T-helper 17 cell (primary cell): ENCODE measurements at regions not wholly inside any gene's neighbourhood (a gene's known extent, or its start where the extent isn't known, plus 50 kb on each side); places are given as distances from the start of the nearest gene placed in this dataset.

Experiments used
- ATAC-seq: fragments of 150-1000 bp; cut with Tn5 transposase; 2 replicates; pipeline ENCODE4 v1.10.0; 2021; ENCODE audit warnings: mild to moderate bottlenecking, moderate library complexity
- DNase-seq, 3 donors: peaks; one replicate each; pipeline versions ENCODE4 v3.0.0 to v3.0.0-alpha.2; 2020 to 2021
- H3K9me3 ChIP-seq: one replicate; pipeline ENCODE4 v1.7.0; 2013; ENCODE audit warnings: low read length, mild to moderate bottlenecking; ENCODE audit not compliant: control insufficient read depth, poor library complexity, severe bottlenecking
- H3K27ac Mint-ChIP-seq: one replicate; pipeline ENCODE4 v1.8.0; 2022; ENCODE audit warnings: mild to moderate bottlenecking, moderate library complexity, mixed read lengths
- H3K27me3 Mint-ChIP-seq: one replicate; pipeline ENCODE4 v1.8.0; 2022; ENCODE audit warnings: mixed read lengths
- H3K36me3 Mint-ChIP-seq: one replicate; pipeline ENCODE4 v1.8.0; 2022; ENCODE audit warnings: low read depth, mixed read lengths
- H3K4me1 Mint-ChIP-seq: one replicate; pipeline ENCODE4 v1.8.0; 2022; ENCODE audit warnings: mild to moderate bottlenecking, mixed read lengths
- H3K4me3 Mint-ChIP-seq: one replicate; pipeline ENCODE4 v1.8.0; 2022; ENCODE audit warnings: mild to moderate bottlenecking, moderate library complexity, mixed read lengths

DNA sequence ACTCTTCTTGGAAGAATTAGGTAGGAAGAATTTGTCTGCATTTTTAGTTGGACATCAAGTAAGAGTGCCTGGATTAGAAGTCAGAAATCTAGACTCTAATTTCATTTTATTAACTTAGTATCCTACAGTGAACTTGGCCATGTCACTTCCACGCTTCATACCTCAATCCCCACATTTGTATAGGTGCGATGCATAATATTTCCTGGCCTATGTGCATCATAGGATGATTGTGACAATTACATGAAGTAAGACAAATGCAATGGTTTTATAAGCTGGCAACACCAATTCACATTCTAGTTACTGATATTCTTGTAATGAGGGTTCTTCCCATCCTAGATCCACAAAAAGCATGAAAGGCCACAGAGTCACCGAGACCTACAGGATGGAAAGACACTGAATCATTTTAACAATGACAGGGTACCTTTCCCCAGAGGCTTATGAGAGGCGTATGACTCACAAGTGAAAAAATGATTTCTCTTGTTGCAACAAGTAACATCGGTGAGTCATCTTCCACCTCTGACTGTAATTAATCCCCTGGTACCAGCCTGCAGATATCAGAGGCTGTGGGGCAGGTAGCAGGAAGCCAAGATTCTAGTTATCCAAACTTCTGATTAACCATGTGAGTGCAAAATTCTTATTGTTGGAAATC is 56.0 kb upstream of the OR5AK2 start:
- Mint-ChIP-seq H3K27me3 (no peaks in the 10 kb centered on the region), H3K27ac (no peak overlapping the region), H3K4me1 (no peaks in the 10 kb centered on the region), H3K4me3 (no peak overlapping the region), H3K36me3 (no peaks in the 10 kb centered on the region)
- no peaks in the 10 kb centered on the region for H3K9me3 ChIP-seq
- DNase-seq (no peak), ATAC-seq (no peak)

DNA sequence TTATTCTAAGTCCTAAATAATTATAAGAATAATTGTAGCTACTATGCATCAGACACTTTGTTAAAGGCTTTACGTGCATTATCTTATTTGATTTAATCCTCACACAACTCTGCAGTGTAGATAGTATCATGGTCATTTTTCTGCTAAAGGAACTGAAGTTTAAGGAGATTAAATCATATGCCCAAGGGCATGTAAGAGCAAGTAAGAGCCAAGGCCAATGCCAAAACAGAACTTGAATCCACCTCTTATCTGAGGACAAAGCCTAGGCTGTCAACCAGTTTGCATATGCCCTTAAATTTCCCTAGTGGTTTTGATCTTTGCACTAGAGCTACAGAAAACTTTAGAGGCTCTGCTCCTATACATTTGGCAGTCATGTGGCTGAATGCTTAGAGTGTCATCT is 65.6 kb upstream of the OR5AK2 start:
- ATAC-seq, result no peak

DNA sequence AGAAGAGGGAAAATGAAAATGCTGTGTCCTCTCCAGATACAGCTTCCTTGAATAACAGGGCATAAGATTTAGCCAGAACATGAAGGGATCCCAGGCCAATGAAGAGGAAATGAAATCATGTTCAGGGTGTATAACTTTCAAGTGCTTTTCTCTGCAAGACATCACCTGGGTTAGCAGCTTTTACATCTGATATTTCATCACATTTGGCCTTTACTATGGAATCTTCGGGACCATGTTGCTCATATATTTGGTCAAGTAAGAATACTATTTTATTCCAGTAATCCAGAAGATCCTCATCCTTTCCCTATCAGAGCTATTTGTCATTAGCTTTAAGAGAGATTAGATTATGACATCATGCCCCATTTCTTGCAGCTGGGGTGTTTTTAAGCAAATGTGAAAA is 66.3 kb upstream of the OR5AK2 start:
- no peak for DNase-seq
- Mint-ChIP-seq H3K4me3 (no peak overlapping the region), H3K27ac (no peak overlapping the region), H3K36me3 (no peaks in the 10 kb centered on the region), H3K4me1 (no peaks in the 10 kb centered on the region), H3K27me3 (no peaks in the 10 kb centered on the region)
- no peaks in the 10 kb centered on the region for H3K9me3 ChIP-seq
- ATAC-seq, result no peak

More for the DNA sequence above, 65.6 kb upstream of the OR5AK2 start:
- H3K4me3 Mint-ChIP-seq, result no peak overlapping the region
- H3K27me3 Mint-ChIP-seq, result no peaks in the 10 kb centered on the region
- no peaks in the 10 kb centered on the region for H3K4me1 Mint-ChIP-seq
- H3K36me3 Mint-ChIP-seq, result no peaks in the 10 kb centered on the region
- H3K9me3 ChIP-seq, result no peaks in the 10 kb centered on the region
- no peak overlapping the region for H3K27ac Mint-ChIP-seq
- no peak for DNase-seq

DNA sequence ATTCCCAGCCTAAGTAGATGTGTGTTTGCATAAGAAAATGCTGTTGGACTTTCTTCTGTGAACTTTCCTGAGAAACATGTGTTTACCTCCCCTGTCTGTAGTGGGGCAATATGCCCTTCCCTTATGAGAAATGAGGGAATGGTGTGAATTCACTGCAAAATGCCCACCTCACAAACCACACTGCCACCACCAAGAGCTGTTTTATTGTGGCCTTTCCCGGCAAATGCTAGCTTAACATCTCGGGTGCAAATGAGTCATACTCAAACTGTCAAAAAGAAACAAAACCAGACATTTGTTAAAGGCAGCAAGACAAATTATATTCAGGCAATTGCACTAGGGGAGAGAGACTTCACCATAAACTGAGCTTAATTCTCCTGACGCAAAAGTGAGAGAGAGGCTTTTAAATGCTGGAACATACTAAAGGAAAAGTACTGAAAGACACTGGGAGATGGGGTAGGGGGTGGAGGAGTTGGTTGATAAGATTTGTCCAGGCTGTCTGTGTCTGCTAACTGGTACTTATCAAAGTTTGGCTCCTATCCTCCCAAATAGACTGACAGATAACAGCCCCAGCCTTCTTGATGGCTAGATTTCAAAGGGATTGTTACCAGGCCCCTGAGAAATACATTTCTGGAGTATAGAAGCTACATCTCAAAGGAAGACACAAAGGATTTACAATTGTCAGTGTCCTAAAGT is 70.9 kb upstream of the OR5AK2 start:
- H3K4me3 Mint-ChIP-seq, result no peak overlapping the region
- H3K27me3 Mint-ChIP-seq, result no peaks in the 10 kb centered on the region
- no peaks in the 10 kb centered on the region for H3K36me3 Mint-ChIP-seq
- H3K27ac Mint-ChIP-seq, result no peak overlapping the region
- H3K4me1 Mint-ChIP-seq, result no peaks in the 10 kb centered on the region
- ATAC-seq, result no peak
- no peak for DNase-seq
- no peaks in the 10 kb centered on the region for H3K9me3 ChIP-seq

DNA sequence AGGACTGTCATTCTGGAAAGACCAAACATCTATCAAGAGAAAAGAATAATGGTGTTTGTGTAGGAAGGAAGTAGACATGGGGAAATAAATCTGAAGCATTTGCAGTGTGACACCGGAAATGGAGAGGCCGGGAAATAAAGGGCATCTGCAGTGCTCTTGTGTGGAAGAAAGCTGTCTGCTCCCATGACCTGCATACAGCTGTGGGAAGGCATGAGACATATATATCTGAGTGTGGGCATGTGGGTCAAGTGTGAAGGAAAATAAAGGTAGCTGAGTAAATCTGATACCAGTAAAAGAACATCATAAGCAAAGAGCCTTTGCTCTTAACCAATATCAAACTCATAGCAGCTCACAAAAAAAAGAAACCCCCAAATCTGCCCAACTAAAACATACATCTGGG is 72.1 kb upstream of the OR5AK2 start:
- no peaks in the 10 kb centered on the region for H3K4me1 Mint-ChIP-seq
- no peak overlapping the region for H3K4me3 Mint-ChIP-seq
- no peaks in the 10 kb centered on the region for H3K9me3 ChIP-seq
- no peaks in the 10 kb centered on the region for H3K36me3 Mint-ChIP-seq
- DNase-seq (no peak), ATAC-seq (no peak)
- no peaks in the 10 kb centered on the region for H3K27me3 Mint-ChIP-seq
- H3K27ac Mint-ChIP-seq, result no peak overlapping the region

DNA sequence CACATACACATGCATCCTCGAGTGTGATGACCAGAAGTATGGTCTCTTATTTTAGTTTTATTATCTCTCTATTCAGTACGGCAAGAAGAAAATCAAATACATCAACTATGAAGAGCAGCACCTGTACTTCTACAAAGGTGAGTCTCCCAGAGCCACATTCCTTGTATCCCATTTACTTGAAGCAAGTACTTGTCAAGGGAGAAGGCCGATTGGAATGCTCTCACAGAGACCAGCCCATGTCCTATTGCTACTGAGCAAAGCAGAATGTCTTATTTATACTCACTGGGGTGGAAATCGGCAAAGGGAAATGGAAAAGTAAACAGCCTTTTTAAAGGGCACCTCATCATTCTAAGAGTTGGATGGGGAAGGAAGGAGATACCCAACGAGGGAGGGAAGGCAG is 72.6 kb upstream of the OR5AK2 start:
- no peaks in the 10 kb centered on the region for H3K36me3 Mint-ChIP-seq
- no peaks in the 10 kb centered on the region for H3K9me3 ChIP-seq
- DNase-seq (no peak), ATAC-seq (no peak)
- no peak overlapping the region for H3K4me3 Mint-ChIP-seq
- H3K27me3 Mint-ChIP-seq, result no peaks in the 10 kb centered on the region
- H3K4me1 Mint-ChIP-seq, result no peaks in the 10 kb centered on the region
- H3K27ac Mint-ChIP-seq, result no peak overlapping the region

DNA sequence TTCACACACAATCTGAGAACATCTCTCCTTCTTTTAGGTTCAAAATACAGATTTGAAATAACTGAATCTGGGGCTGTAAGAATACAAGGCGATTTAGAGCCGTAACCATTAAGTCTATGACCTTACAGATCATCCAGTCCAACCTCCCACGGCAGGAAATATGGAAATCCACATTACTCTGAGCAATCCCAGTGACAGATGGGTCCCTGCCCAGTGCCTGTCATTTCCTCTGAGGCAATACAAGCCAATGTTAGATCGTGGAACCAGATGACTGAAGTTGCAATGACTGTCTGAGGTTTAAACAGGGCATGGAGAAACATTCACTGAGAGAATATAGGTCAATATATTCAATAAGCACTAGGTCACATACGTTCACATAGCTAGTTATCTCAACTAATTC is 77.4 kb upstream of the OR5AK2 start:
- DNase-seq, result no peak
- no peaks in the 10 kb centered on the region for H3K27me3 Mint-ChIP-seq
- H3K9me3 ChIP-seq, result peaks cover 3% of the 10 kb centered on the region
- no peak for ATAC-seq
- no peak overlapping the region for H3K4me3 Mint-ChIP-seq
- no peaks in the 10 kb centered on the region for H3K36me3 Mint-ChIP-seq
- no peaks in the 10 kb centered on the region for H3K4me1 Mint-ChIP-seq
- no peak overlapping the region for H3K27ac Mint-ChIP-seq

DNA sequence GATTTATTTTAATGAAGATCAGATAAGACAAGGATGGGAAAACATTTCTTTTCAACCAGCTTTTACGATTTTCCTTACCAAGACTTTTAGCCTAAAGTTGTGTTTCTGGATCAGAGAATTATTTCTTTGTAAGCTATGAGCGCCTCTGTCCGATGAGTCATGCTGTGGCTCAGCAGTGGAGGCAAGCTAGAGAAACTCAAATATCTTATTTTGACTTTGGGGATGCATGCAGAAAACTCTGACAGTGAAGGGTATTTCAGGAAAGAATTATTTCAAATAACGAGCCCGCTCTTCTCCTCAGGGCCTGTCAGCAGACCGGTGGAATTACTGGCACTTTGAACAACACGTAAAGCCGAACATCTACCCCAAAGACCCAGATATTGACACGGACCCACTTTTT is 77.9 kb upstream of the OR5AK2 start:
- DNase-seq, result no peak
- Mint-ChIP-seq H3K4me3 (no peak overlapping the region), H3K4me1 (no peaks in the 10 kb centered on the region), H3K27me3 (no peaks in the 10 kb centered on the region), H3K36me3 (no peaks in the 10 kb centered on the region), H3K27ac (no peak overlapping the region)
- peaks cover 3% of the 10 kb centered on the region for H3K9me3 ChIP-seq
- ATAC-seq, result no peak

DNA sequence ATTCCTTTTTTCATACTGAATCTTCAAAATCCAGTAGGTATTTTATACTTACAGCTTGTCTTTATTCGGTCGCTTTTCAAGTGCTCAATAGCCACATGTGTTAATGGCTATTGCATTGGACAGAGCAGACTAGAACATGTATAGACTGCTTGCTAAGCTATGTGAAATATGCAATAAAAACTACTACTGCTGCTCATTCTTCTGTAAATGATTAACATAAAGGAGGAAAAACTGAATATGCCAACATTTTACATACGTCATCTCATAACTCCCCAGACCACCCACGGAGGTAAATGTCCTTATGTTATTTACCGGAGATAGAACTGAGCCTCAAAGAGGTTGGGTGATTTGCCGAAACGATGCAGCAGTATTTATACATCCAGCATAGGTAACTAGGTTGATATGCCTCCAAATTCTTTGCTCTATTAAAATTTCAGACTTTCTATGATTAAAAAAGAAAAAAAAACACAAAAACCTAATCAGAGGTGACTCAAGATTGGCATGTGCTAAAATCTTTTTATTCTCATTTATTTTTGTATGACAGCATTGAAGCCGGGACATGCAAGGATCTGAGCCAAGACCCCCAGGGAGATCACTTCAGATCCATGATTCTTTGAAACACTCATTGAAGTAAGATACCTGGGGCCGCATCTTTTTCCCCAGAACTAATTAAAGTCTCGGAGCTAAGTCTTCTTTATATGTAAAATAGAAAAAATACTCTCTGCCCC is 78.5 kb upstream of the OR5AK2 start:
- Mint-ChIP-seq H3K27ac (no peak overlapping the region), H3K4me1 (no peaks in the 10 kb centered on the region), H3K27me3 (no peaks in the 10 kb centered on the region), H3K36me3 (no peaks in the 10 kb centered on the region), H3K4me3 (no peak overlapping the region)
- ATAC-seq (no peak), DNase-seq (no peak)
- H3K9me3 ChIP-seq, result peaks cover 3% of the 10 kb centered on the region

DNA sequence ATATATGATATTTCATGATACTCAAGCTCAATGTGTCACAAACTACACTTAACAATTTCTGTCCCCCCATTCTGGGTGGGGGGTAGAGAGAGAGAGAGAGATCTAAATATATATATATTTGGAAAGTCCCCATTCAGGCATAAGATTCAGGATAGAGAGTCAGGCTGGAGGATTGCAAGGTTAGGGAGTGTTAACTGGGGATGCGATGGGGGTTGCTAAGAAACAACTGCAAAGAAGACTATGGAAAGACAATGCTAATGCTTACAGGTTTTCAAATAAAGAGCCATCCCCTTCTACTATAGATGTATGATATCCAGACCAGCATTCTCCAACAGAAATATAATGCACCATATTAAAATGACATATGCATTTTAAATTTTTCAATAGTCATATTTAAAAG is 79.2 kb upstream of the OR5AK2 start:
- H3K9me3 ChIP-seq, result peaks cover 3% of the 10 kb centered on the region
- Mint-ChIP-seq H3K27me3 (no peaks in the 10 kb centered on the region), H3K4me1 (no peaks in the 10 kb centered on the region), H3K27ac (no peak overlapping the region), H3K4me3 (no peak overlapping the region), H3K36me3 (no peaks in the 10 kb centered on the region)
- no peak for ATAC-seq
- no peak for DNase-seq

DNA sequence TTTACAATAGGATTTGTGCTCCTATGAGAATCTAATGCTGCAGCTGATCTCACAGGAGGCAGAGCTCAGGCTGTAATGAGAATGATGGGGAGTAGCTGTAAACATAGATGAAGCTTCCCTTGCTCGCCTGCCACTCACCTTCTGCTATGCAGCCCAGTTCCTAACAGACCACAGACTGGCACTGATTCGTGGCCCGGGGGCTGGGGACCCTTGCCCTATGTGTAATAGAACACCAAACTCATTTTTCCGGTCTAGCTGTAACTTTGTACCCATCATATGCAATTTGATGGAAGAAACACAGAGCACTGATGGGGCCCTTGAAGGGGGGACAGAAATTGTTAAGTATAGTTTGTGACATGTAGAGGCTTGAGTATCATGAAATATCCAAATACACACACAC is 79.6 kb upstream of the OR5AK2 start:
- no peak overlapping the region for H3K27ac Mint-ChIP-seq
- no peaks in the 10 kb centered on the region for H3K36me3 Mint-ChIP-seq
- H3K9me3 ChIP-seq, result peaks cover 3% of the 10 kb centered on the region
- no peaks in the 10 kb centered on the region for H3K27me3 Mint-ChIP-seq
- ATAC-seq, result no peak
- no peak for DNase-seq
- no peaks in the 10 kb centered on the region for H3K4me1 Mint-ChIP-seq
- no peak overlapping the region for H3K4me3 Mint-ChIP-seq

DNA sequence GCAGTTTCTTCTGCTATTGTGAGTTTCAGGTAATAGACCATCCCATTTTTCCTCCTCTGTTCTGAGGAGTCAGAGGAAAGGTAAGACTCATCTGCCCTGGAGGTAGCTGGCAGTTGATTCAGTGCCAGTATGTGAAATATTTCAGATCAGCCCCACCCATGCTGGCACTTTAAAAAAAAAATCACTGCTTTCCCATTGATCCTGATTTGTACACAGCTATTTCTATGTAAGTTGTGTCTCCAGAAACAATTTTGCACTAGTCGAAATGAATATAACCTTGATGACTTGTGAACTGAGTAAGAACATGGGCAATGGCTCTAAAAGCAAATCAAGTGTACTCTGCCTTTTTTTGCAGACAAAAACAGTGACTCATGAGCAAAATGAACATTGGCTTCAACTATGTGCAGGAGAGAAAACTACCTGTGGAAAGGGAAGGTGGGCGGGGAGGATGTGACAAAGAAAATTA is 82.0 kb upstream of the OR5AK2 start:
- DNase-seq (no peak), ATAC-seq (no peak)
- Mint-ChIP-seq H3K27ac (no peak overlapping the region), H3K4me3 (no peak overlapping the region), H3K36me3 (no peaks in the 10 kb centered on the region), H3K4me1 (no peaks in the 10 kb centered on the region), H3K27me3 (no peaks in the 10 kb centered on the region)
- peaks cover 3% of the 10 kb centered on the region for H3K9me3 ChIP-seq

DNA sequence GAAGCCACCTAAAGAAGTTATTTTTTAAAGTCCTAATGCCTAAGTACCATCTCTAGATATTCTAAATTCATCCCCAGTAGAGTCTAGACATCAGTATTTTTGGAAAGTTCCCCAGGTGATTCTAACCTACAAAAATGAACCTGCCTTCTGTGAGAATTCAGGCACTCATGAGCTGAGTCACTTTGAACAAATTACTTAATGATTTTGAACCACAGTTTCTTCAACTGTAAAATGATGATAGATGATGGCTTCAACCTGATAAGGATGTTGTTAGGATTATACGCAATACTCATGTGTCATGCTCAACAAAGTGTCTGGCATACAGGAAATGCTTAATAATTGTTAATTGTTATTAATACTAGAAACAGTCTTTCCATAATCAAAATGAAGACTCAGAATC is 82.8 kb upstream of the OR5AK2 start:
- no peak overlapping the region for H3K27ac Mint-ChIP-seq
- no peaks in the 10 kb centered on the region for H3K27me3 Mint-ChIP-seq
- no peak for ATAC-seq
- DNase-seq, result no peak
- H3K4me3 Mint-ChIP-seq, result no peak overlapping the region
- H3K36me3 Mint-ChIP-seq, result no peaks in the 10 kb centered on the region
- H3K4me1 Mint-ChIP-seq, result no peaks in the 10 kb centered on the region
- H3K9me3 ChIP-seq, result peaks cover under 1% of the 10 kb centered on the region

DNA sequence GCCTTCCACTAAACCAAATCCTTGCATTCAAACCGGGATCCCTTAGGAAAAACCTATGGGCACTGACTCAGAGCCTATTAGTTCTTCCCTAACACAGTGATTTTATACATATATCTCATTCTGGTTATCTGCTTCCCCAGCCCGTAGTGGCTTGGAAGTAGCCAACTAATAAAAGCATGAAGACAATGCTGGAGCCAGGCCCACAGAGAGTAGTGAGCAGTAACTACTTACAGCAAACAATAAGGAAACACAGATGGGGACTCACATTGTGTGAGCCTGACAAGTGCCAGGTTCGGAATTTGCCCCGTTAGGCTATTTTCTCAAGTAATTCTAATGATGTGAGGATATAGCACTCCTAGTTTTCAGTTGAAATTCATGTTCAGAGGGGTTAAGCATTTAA is 83.3 kb upstream of the OR5AK2 start:
- no peak overlapping the region for H3K27ac Mint-ChIP-seq
- H3K9me3 ChIP-seq, result no peaks in the 10 kb centered on the region
- ATAC-seq (no peak), DNase-seq (no peak)
- H3K27me3 Mint-ChIP-seq, result no peaks in the 10 kb centered on the region
- no peaks in the 10 kb centered on the region for H3K36me3 Mint-ChIP-seq
- H3K4me3 Mint-ChIP-seq, result no peak overlapping the region
- H3K4me1 Mint-ChIP-seq, result no peaks in the 10 kb centered on the region
